Adrenal gland (tissue), 5 donors: ENCODE measurements at regions not wholly inside any gene's neighbourhood (a gene's known extent, or its start where the extent isn't known, plus 50 kb on each side); places are given as distances from the start of the nearest gene placed in this dataset.

ENCODE experiments used
- POLR2A ChIP-seq, 2 donors: fragments of 450-650 bp; IDR thresholded peaks; one replicate each; pipeline ENCODE4 v1.6.1; 2017; ENCODE audit warnings: antibody characterized with exemption in 2 of 2, mild to moderate bottlenecking in 2 of 2, moderate library complexity in 1 of 2
- TF ChIP-seq, protein P1 (sequence below), 6 experiments: fragments of 450-650 bp in 4 of 6; fragments of 200-600 bp in 2 of 6; sonication (generic) in 1 of 6; IDR thresholded peaks; 1 replicate in 5 of 6; 2 replicates in 1 of 6; pipeline versions ENCODE4 v1.5.1 to v1.8.0; 2016 to 2021; ENCODE audit warnings: antibody characterized with exemption in 6 of 6, mild to moderate bottlenecking in 2 of 6, moderate library complexity in 1 of 6
- donor health status: DM: no; HTN: no; CAD: no.

DNA sequence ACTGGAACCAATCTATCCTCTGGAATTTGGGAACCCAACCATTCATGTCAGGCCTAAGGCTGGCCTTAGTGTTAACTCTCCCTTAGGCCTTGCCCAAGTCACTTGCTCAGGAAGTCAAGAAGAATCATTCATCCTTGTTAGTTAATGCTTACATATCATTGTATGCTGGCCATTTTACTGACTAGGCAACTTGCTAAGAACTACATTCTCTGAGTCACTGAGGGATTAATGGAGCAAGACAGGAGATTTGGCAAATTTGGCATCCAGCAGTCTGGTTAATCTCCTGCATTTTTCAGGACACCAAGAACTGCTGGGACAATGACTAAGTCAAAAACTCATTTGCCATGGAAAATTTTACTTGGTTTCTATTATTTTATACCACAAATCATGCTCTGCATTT is 115.8 kb upstream of the DDIT4L start:
- TF ChIP-seq, protein P1, sequence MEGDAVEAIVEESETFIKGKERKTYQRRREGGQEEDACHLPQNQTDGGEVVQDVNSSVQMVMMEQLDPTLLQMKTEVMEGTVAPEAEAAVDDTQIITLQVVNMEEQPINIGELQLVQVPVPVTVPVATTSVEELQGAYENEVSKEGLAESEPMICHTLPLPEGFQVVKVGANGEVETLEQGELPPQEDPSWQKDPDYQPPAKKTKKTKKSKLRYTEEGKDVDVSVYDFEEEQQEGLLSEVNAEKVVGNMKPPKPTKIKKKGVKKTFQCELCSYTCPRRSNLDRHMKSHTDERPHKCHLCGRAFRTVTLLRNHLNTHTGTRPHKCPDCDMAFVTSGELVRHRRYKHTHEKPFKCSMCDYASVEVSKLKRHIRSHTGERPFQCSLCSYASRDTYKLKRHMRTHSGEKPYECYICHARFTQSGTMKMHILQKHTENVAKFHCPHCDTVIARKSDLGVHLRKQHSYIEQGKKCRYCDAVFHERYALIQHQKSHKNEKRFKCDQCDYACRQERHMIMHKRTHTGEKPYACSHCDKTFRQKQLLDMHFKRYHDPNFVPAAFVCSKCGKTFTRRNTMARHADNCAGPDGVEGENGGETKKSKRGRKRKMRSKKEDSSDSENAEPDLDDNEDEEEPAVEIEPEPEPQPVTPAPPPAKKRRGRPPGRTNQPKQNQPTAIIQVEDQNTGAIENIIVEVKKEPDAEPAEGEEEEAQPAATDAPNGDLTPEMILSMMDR (IDR thresholded peaks at IDR 0.05) = no peak
- TF ChIP-seq POLR2A (IDR thresholded peaks at IDR 0.05) = no peak
